CD4-positive, alpha-beta T cell (primary cell): ENCODE measurements at regions not wholly inside any gene's neighbourhood (a gene's known extent, or its start where the extent isn't known, plus 50 kb on each side); places are given as distances from the start of the nearest gene placed in this dataset.

Source experiments
- ATAC-seq: fragments of 200-7000 bp; cut with Tn5 transposase; one replicate; pipeline ENCODE4 v1.10.0; 2022; ENCODE audit warnings: mild to moderate bottlenecking; ENCODE audit not compliant: poor library complexity
- CTCF ChIA-PET: fragments of 350-600 bp; sonication (Branson Sonifier 250); formaldehyde crosslinking; loops from one replicate; lab custom pipeline; 2021; ENCODE audit warnings: antibody characterized with exemption, inconsistent platforms; lab: Charles Lee
- POLR2A ChIA-PET: fragments of 350-600 bp; sonication (Branson Sonifier 250); formaldehyde crosslinking; loops from one replicate; lab custom pipeline; 2021; ENCODE audit warnings: antibody characterized with exemption, inconsistent platforms; lab: Charles Lee
- DNase-seq, 14 experiments: peaks; one replicate each; pipeline ENCODE4 v3.0.0-alpha.2; 2013 to 2020; ENCODE audit warnings: mixed read lengths in 2 of 14
- H3K27ac ChIP-seq, 2 donors: one replicate each; pipeline versions ENCODE4 v1.5.1 to v1.7.0; 2013; ENCODE audit warnings: low read length in 2 of 2, low read depth in 1 of 2, mild to moderate bottlenecking in 1 of 2
- H3K27me3 ChIP-seq, 2 experiments: 1 replicate in 1 of 2; 2 replicates in 1 of 2; pipeline versions ENCODE4 v1.6.1 to v1.7.0; 2013; ENCODE audit warnings: low read length in 2 of 2, control low read depth in 1 of 2, mild to moderate bottlenecking in 1 of 2, moderate library complexity in 1 of 2; ENCODE audit not compliant: insufficient read depth in 2 of 2, control insufficient read depth in 1 of 2
- H3K36me3 ChIP-seq: one replicate; pipeline ENCODE4 v1.6.1; 2013; ENCODE audit warnings: low read length, control low read depth; ENCODE audit not compliant: insufficient read depth
- H3K4me1 ChIP-seq: one replicate; pipeline ENCODE4 v1.6.1; 2013; ENCODE audit warnings: low read length, control low read depth; ENCODE audit not compliant: insufficient read depth
- H3K4me3 ChIP-seq: one replicate; pipeline ENCODE4 v1.5.1; 2013; ENCODE audit warnings: mild to moderate bottlenecking, low read length, moderate library complexity
- H3K9me3 ChIP-seq, 2 experiments: 1 replicate in 1 of 2; 2 replicates in 1 of 2; pipeline versions ENCODE4 v1.6.1 to v1.7.0; 2013; ENCODE audit warnings: low read length in 2 of 2, mild to moderate bottlenecking in 2 of 2, control low read depth in 1 of 2, moderate library complexity in 1 of 2; ENCODE audit not compliant: control insufficient read depth in 1 of 2, insufficient read depth in 1 of 2
- H3K27ac Mint-ChIP-seq: one replicate; pipeline ENCODE4 v1.8.0; 2020; ENCODE audit warnings: mixed read lengths
- H3K27me3 Mint-ChIP-seq: one replicate; pipeline ENCODE4 v1.8.0; 2021; ENCODE audit warnings: mixed read lengths
- H3K36me3 Mint-ChIP-seq: one replicate; pipeline ENCODE4 v1.8.0; 2021; ENCODE audit warnings: low read depth, mixed read lengths
- H3K4me1 Mint-ChIP-seq: one replicate; pipeline ENCODE4 v1.8.0; 2021; ENCODE audit warnings: low read depth, mixed read lengths
- H3K4me3 Mint-ChIP-seq: one replicate; pipeline ENCODE4 v1.8.0; 2020; ENCODE audit warnings: mild to moderate bottlenecking, mixed read lengths
- H3K9me3 Mint-ChIP-seq: one replicate; pipeline ENCODE4 v1.8.0; 2020; ENCODE audit warnings: mixed read lengths
- CTCF ChIP-seq: fragments of 200-600 bp; IDR thresholded peaks from one replicate; pipeline ENCODE4 v1.8.0; 2022; ENCODE audit warnings: antibody characterized with exemption, mild to moderate bottlenecking
- intact Hi-C, 2 experiments: fragments of 100-400 bp; cut with DNase I in 1 of 2; cut with micrococcal nuclease in 1 of 2; formaldehyde crosslinking; loops; one replicate each; pipeline versions ENCODE4 v1.15.1 to v1.9.0; 2023 to 2025; cut with DNase I, micrococcal nuclease

GRCh38 chr21:16942703-16943102 is 570.1 kb upstream of the CXADR start:
- TF ChIP-seq CTCF = no peak
- no peak for ATAC-seq
- H3K4me3 ChIP-seq = no peak overlapping the region
- ChIA-PET CTCF (no interaction called here), POLR2A (no interaction called here)
- no peak overlapping the region for H3K4me3 Mint-ChIP-seq
- peaks cover 20% of the 10 kb centered on the region for H3K9me3 Mint-ChIP-seq
- no peaks in the 10 kb centered on the region for H3K27me3 Mint-ChIP-seq
- DNase-seq = no peak
- no peak overlapping the region for H3K27ac Mint-ChIP-seq
- H3K4me1 ChIP-seq = no peaks in the 10 kb centered on the region
- H3K4me1 Mint-ChIP-seq = no peaks in the 10 kb centered on the region
- H3K36me3 ChIP-seq = no peaks in the 10 kb centered on the region
- H3K9me3 ChIP-seq = peaks cover 0 to 10% of the 10 kb centered on the region in 2 experiments
- no peaks in the 10 kb centered on the region for H3K36me3 Mint-ChIP-seq
- no peaks in the 10 kb centered on the region for H3K27me3 ChIP-seq
- no peak overlapping the region for H3K27ac ChIP-seq
- intact Hi-C loops = no loop called here

DNA sequence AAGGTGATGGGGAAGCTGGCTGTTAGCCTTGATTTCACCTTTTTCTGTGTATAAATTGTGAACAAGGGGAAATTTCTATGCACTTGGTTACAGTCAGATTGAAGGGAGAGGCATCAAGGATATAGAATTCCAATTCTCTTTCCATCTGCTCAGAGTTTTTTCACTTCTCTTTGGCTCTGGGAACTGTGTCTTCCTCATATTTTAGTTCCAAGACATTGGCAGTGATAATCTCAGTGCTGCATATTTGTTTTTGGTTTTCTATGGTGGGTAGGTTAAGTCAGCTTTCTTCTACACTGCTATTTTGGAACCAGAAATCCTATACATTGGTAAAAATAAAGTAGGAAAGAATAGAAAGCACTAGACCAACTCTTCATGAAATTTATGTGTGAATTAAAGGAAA is 569.6 kb upstream of the CXADR start:
- no peak for TF ChIP-seq CTCF
- H3K4me3 ChIP-seq = no peak overlapping the region
- H3K4me1 ChIP-seq = no peaks in the 10 kb centered on the region
- ChIA-PET POLR2A (no interaction called here), CTCF (no interaction called here)
- Mint-ChIP-seq H3K27me3 (no peaks in the 10 kb centered on the region), H3K27ac (no peak overlapping the region), H3K36me3 (no peaks in the 10 kb centered on the region), H3K4me3 (no peak overlapping the region), H3K9me3 (peaks cover 22% of the 10 kb centered on the region), H3K4me1 (no peaks in the 10 kb centered on the region)
- no peak for ATAC-seq
- no peak for DNase-seq
- intact Hi-C loops = no loop called here
- H3K9me3 ChIP-seq = peaks cover 0 to 10% of the 10 kb centered on the region in 2 experiments
- H3K27ac ChIP-seq = no peak overlapping the region
- no peaks in the 10 kb centered on the region for H3K27me3 ChIP-seq
- no peaks in the 10 kb centered on the region for H3K36me3 ChIP-seq

- no peak overlapping the region for H3K27ac ChIP-seq
- H3K27me3 ChIP-seq = no peaks in the 10 kb centered on the region
- no peaks in the 10 kb centered on the region for H3K4me1 ChIP-seq
- H3K9me3 Mint-ChIP-seq = peaks cover 19% of the 10 kb centered on the region
- no peak for TF ChIP-seq CTCF
- no peaks in the 10 kb centered on the region for H3K36me3 ChIP-seq
- ChIA-PET POLR2A (no interaction called here), CTCF (no interaction called here)
- H3K4me3 Mint-ChIP-seq = no peak overlapping the region
- H3K27me3 Mint-ChIP-seq = no peaks in the 10 kb centered on the region
- peaks cover 0 to 10% of the 10 kb centered on the region in 2 experiments for H3K9me3 ChIP-seq
- H3K36me3 Mint-ChIP-seq = no peaks in the 10 kb centered on the region
- intact Hi-C loops = no loop called here
- peak in 1 of 14 experiments; percentile 3 for DNase-seq
- H3K27ac Mint-ChIP-seq = no peak overlapping the region
- H3K4me3 ChIP-seq = no peak overlapping the region
- no peak for ATAC-seq
- H3K4me1 Mint-ChIP-seq = no peaks in the 10 kb centered on the region
These were observed 567.3 kb upstream of the CXADR start for GRCh38 chr21:16945580-16945979.
